Islet precursor cell (in vitro differentiated cells): ENCODE measurements at regions not wholly inside any gene's neighbourhood (a gene's known extent, or its start where the extent isn't known, plus 50 kb on each side); places are given as distances from the start of the nearest gene placed in this dataset.

Experiments used
- DNase-seq: peaks from one replicate; pipeline ENCODE4 v3.0.0-alpha.2; 2018

DNA sequence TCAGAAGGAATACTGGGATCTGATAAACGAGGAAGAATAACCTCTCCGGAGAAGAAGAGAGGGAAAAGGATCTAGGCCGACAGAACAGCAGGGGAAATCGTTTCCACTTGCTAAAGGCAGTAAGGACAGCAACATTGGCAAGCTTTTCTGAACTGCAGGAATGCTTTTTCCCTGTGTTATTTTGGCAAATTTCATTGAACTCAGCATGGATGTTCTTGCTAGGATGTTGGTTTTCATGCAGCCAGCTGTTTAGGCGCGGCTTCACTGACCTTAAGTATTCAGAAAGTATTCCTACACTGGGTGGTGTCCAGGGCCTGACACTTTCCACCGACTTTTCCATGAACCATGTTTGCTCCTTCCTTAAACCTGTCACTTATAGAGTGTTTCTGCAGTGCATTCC, 489.7 kb downstream of the CNTN3 start:
- no peak for DNase-seq

DNA sequence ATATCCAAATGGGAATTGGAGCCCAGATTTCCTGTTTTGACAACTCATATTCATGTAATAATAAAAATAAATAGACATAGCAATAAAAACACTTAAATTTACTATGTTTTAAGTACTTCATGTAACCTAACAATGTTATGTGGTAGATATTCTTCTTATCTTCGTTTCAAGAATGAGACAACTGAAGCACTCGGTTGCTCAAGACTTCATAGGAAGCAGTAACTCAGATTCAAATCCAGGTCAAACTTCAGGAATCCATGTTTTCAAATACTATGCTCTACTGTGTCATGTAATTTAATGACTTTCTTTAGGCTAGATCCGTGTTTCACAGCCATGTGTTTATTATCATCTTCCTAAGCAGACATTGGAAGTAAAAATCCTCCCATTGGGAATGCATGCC, 492.2 kb downstream of the CNTN3 start:
- no peak for DNase-seq

DNA sequence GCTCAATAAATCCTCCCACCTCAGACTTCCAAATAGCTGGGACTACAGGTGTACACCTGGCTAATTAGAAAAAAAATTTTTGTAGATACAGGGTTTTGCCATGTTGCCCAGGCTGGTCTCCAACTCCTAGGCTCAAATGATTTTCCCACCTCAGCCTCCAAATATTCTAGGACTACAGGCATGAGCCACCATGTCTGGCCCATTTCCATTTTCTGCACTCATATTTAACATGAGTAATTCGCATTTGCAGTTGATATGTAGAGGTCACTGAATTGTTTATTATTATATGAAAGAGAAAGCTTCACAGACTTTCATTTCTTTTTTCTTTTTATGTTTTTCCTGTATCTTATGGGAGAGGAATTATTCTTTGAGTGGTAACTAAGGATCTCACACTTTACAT, 492.7 kb downstream of the CNTN3 start:
- DNase-seq, result no peak

DNA sequence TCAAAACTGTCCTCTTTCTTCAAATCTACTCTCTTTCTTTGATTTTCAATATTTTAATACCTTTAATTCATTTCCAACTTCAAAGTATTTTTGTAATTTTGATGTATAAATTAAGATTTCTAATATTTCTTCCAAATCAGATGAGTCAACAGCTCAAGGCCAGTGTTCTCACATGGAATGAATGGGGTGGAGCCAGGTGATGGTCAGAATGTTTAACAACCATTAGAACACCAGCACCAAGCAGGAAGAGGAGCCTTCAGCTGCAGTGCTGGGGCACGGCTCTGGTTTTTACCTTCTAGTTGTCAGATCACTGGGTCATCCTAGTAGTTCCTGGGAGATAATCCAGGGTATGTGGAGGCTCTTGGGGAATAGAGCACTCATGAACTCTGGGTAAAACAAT, 494.5 kb upstream of the PDZRN3 start:
- no peak for DNase-seq

DNA sequence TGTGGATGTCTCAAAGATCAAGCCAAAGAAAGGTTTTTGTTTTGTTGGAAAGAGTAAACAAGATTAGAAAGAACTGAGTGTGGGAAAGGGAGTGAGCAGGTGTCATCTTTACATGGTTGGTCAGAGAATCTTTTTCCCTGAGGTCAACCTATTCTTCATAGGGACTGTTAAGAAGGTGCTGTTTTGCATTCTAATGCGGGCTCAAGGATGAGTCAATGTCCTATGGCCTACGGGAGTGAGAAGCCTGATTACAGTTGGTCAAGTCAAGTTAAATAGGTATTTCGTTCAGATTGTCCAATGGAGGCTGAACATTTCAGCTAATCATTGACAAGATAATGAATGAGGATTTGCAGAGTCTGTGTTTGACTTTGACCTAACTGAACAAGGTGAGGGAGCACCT, 491.2 kb upstream of the PDZRN3 start:
- DNase-seq, result no peak

DNA sequence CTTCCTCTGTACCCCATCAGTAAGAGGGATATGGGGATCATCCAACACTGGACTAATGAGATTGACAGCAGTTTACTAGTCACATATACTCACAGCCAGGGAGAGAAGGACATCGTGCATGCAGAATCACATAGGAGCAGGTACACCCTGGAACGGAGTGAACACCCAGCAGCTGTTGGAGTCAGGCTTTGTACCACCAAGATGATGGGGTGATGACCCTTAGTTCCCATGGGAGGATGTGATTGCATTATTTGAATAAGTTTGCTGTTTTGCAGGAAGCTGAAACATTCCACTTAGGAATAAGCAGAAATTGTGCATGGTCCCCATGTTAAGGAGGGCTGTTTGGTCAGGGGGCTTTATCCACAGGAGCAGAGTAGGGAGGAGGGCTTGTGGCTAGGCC, 482.7 kb upstream of the PDZRN3 start:
- no peak for DNase-seq

DNA sequence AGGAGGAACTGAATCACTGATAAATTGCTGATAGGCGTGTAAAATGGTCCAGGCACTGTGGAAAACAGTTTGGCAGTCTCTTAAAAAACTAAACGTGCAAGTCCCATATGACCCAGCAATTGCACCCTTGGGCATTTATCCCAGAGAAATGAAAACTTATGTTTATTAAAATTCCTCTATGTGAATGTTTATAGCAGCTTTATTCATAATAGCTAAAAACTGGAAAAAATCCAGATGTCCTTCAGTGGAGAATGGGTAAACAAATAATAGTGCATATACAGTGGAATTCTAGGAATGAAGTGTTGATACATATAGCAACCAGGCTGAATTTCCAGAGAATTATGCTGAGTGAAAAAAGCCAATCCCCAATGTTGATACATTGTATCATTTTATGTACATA, 482.2 kb upstream of the PDZRN3 start:
- no peak for DNase-seq

DNA sequence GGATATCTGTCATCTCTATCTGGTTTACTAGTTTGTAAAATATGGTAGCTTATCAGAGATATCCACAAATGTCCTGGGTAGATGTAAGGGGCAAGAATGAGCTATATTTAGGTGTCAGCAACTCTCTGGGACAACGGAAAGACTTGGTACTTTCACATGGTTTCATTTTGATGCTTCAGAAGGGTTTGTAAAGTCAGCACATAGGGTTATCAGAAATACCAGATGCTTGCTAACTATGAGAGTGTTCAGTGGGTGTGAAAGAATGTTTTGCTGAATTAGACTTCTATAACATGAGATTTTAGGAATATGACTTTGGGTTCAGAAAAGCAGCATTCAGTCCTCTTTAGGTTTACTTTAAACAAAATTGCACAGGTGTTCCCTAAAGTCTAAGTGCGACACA, 466.5 kb upstream of the PDZRN3 start:
- no peak for DNase-seq

DNA sequence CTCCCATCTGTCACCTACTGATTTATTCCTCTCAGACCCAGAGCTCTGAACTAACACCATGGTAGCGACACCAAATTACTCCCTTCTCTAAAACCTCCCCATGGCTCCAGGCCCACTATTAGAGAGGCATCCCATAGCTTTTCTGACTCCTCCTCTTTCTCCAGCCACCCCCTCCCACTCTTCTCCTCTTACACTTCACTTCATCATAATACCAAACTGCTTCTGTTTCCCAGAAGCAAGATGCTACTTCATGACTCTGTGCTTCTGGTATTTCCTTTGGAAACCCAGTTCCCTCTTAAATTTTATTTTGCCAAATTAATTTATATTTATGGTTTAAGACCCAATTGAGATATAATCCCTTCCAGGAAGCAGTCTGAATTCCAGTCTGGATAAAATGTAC, 465.1 kb upstream of the PDZRN3 start:
- no peak for DNase-seq

DNA sequence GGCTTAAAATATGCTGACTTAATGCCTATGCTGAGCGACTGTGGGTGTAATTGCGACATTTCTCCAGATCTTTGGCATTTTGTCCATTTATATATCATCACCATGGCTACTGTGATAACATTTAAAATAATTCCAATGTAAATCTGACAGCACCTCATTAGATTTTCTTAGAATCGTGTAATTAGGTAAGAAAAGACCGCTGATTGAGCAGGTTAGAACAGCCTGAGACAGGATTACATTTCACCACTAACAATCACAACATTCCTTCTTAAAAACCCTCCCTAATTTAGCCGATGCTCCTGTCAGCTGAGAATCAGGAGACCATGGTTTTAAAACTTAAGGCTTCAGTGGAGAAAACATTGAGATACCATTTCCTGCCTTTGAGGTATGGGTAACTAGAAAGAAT, 455.3 kb upstream of the PDZRN3 start:
- DNase-seq, result peak; percentile 41

DNA sequence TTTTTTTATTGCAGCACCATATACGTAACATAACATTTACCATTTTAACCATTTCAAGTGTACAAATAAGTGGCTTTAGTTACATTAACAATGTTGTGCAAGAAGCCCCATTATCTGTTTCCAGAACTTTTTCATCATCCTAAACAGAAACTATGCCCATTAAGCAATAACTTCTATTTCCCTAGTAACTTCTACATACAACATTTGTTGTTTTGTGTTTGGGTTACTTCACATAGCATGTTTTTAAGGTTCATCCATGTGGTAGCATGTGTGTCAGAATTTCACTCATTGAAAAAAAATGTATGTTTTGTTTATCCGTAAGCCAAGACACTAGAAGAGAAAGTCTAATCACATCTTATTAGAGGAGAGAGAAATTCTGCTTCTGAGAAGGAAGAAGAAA, 450.5 kb upstream of the PDZRN3 start:
- DNase-seq, result no peak

DNA sequence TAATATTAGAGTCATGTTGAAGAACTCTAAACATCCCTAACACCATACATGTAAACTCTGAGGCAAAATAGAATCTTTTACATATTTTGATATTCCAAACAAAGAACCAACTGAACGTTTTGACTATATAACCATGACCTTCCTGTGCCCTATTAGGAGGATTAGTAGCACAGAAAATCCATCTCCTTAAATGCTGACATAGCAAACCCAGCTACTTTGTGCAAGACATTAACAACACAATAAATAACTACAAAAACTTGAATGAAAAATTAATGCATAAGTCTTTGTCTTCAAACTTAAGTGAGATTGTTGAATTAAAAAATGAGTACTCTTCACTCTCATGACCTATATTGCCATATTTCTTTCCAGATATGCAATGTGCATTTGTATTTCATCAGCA, 450.0 kb upstream of the PDZRN3 start:
- no peak for DNase-seq

DNA sequence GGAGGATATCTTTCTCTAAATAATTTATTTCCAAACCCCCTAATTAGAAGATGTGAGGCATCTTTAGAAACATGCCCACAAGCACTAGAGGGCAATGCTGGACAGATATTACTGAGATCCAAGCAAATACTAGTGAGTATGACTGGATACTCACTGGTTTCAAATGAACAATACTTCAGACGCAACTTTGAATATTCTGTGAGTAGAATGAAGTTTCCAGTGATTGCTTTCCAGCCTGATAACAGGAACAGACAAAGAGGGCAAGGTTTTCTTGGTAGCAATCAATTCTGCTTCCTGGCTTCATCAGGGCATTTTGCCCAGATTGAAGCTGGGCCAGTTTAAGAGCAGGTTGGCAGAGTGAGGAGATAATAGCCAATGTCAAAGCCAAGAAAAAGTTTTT, 442.6 kb upstream of the PDZRN3 start:
- no peak for DNase-seq

DNA sequence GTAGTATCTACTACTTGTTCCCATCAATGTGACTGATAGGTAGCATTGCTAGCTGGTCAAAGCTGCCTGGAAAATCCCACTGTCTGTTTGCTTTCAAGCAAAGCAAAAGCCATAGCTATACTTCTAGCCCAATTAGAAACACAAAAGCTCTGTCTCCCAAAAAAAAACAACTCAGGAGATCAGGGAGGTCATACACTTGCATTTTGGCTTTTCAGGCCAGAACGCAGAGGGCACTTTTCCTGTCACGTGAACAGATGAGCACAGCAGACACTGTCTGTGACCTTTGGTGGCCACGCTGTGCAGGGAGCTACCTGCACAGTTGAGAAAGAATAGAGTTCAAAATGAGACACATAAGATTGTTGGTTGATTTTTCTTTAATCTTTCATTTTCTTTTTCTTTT, 441.7 kb upstream of the PDZRN3 start:
- DNase-seq, result peak; percentile 52

DNA sequence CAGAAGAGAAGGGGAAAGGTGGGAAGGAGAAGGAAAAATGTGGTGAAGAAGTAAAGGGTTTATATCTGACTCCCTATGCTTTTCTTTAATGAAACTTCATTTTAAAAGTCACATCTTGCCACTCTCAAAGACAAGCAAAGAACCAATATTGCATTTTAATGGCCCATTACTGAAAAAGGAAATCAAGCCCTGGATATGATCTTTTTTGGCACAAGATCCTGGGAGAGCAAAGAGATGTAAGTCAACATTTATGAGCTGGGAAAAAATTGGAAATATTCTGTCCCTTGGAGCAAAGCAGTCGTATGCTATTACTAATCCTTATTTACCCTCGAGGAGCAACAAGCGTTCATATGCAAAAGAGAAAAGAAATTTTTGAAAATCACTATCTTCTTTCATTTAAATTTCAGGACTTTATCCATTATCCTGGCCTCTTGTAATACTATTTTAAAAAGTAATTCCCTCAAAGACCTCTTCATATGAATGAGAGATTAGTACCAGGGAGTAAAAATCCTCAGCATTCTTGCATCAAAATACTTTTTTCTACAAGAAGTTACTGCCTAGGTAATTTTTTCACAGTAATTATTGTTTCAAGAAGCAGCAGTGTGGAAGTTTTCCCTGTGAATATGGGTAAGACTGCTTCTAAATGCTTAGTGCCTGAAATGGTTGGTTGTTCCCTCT, 435.3 kb upstream of the PDZRN3 start:
- no peak for DNase-seq

DNA sequence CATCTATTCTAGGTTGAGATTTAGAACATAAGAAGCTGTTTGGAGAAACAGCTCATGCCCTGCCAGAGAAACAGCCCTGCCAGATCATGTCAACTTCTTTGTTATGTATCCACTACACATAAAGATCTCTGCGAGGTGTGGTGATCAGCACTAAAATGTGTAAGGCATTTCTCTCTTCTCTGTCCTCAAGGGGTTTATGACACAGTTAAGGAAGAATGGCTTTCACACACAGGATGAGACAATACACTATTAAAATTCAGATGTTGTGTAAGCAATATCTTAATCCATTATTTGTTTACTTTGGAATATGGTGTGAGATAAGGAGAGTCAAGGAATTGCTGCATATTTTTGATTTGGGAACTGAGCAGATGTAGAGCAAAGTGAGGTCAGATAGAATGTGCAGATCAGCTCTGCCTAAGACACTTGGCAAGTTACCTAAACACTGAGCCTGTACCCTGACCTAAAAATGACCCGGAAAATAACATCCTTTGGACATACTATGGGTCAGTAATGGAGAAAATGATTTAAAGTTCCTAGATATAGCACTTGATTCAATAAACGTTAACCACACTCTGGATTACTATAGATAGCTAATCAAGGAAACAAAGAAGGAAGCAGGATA, 434.7 kb upstream of the PDZRN3 start:
- DNase-seq, result no peak

DNA sequence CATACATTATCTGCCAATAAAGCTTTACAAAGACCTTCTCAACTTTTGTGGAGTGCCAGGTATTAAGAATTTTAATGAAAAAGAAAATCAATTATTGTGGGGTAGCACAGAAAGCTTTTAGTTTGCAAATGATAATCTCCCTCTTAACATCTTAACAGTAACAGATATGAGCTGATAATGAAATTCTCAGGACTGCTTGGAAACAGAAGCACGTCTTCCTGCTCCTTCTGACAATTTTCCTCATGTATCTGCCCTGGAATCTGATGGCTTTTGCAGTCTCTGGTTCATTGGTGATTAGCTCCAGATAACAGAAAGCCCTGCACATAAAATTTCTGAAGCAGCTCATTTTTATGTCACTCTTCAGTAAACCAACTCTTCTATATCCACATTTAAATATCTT, 432.4 kb upstream of the PDZRN3 start:
- no peak for DNase-seq

DNA sequence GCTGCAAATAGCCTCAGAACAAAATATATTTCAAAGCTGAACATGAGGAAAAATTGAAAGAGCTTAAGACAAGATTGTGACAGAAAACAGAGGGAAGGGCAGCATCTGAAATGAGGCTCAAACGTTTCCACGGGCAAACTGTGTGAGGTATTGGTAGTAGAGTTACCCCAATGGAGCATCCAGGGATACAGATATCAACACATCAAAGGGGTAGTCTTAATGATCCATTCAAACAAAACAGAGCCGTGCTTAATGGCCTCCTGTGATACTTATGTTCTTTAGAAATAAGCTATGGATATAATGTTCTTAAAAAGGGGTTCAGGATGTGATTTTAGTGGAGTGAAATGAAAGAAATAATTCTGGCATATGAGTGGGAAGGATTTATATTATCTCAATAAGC, 430.3 kb upstream of the PDZRN3 start:
- DNase-seq, result no peak

DNA sequence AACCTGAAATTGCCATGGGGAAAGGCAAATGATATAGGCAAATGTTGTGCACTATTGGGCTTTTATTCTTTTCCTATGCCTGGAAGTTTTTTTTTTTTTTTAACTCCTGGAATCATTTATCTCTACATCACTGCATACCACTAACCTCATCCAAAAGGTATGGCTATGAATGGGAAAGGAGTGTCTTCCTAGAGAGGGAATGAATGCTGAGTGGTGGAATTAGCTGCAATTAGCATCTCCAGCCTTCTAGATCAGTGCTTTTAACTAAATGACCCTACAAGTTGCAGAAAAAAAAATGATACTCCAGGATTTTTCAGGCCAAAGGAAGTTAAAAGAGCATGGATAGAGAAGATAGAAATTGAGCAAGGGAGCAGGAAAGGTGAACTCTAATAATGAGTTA, 429.8 kb upstream of the PDZRN3 start:
- DNase-seq, result peak; percentile 62

DNA sequence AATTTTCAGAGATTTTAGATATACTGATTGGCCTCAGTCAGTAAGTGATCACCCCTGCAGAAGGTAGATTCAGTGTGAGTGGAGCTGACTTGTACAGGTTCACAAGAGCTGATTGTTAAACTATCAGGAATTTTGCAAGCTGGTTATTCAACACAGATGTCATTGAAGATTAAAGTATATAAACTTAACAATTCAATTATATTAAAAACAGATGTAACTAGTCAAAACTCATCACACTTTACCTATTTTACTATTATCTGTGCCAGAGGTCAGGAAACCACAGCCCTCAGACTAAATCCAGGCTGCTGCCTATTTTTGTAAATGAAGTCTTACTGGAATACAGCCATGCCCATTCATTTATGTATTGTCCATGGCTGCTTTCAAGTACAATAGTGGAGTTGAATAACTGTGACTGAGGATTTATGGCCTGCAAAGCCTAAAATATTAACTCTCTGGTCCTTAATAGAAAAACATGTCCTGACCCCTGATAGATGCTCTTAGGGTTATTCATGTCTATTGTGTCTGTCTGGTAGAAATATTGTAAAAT, 429.3 kb upstream of the PDZRN3 start:
- no peak for DNase-seq

DNA sequence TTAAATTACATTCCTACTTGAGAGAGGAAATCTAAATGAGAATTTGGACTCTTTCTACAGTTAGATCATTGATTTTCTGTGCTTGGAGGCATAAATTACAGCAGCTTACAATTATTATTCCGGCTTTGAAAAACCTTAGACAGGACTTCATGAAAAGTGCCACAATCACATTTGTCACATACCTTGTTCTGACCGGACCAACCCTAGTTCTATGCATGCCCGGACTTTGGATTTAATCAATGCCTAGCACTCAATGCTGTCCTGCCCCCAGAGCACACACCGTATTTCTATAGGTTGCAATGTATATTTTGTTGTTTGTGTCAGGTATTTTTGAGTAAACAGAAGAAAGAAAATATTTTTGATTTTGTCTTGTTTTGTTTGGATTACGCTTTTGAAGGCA, 424.7 kb upstream of the PDZRN3 start:
- DNase-seq, result no peak

DNA sequence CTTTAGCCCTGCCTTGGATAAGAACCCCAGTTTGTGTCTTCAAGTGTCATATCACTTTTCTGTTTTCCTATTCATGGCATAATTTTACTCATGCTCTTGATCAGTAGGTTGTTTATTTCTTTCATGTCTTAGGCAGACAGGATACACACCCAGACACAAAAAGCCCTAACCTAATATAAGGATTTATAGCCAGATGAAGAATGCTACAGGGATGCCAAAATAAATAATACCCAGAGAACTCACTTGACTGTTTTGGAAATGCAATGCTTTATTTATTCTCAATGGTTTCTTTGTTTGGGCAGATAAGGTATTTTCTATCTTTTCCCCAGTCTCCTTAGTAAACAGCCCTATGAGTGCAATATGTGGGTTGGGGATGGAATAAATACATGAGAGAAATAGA, 424.0 kb upstream of the PDZRN3 start:
- no peak for DNase-seq

DNA sequence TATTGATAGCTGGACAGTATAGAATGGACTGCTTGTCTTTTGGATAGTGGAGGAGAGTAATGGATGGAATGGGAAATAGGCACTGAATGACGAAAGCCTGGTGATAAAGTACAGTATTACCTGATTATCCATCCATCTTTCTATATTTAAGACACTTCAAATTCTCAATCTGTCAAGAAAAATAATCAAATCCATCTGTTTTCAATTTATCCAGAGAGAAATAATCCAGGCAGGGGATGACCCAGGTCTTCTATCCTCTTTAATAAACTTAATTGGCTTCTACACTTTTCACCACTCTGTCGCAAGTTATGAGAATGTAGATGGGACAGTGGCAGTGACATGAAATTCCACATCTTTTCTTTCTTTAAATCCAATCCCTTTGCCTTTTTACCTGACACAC, 420.3 kb upstream of the PDZRN3 start:
- DNase-seq, result no peak

DNA sequence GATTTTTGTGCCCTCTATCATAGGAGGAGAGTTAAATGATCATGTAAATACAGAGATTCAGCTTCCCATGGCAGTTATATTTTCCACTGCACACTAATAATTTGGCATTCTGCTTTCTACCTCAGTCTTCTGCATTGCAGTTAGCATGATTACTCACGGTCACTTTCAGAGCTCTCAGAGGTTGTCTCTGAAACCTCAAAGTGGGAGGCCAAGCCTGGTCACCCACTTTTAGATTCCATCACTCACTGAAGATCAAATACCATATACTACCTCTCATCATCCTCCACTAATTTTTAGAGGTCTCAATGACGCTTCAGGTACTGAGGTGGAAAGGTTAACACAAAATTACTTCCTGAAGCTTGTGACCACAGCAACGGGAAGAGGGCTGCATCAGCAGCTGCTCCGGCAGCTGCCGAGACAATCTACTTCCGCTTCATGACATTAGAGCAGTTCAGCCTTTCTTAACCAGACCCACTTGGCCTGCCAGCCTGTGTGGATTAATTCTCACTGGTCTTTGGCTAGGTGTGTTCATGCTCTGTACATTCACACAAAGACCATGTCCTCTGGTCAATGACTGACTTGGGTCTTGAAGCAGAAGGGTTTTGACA, 416.4 kb upstream of the PDZRN3 start:
- no peak for DNase-seq

DNA sequence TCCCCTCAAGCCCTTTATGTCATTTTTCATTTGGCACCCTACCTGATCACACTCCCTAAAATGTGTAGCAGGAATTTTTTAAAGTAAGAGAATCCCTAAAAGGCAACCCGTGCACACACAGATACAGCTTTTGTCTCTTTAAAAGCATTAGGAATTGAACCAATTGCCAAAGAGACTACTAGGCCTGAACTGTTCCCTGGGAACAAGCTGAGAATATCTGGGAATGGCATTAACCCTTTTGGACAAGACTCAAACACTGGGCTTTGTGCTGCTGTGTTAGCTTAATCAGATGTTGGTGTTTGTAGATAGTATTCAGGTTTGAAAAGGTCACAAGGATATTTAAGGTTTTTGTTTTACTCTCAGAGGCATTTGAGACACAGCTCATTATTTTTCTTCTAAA, 414.4 kb upstream of the PDZRN3 start:
- DNase-seq, result no peak
